Glomerular visceral epithelial cell (primary cell): ENCODE measurements at regions not wholly inside any gene's neighbourhood (a gene's known extent, or its start where the extent isn't known, plus 50 kb on each side); places are given as distances from the start of the nearest gene placed in this dataset.
A peak's percentile ranks its signal among the peaks of the same experiment; 100 is the strongest.

Source experiments
- DNase-seq: peaks from one replicate; pipeline ENCODE4 v3.0.0-alpha.2; 2016; ENCODE audit errors: extremely low spot score

DNA sequence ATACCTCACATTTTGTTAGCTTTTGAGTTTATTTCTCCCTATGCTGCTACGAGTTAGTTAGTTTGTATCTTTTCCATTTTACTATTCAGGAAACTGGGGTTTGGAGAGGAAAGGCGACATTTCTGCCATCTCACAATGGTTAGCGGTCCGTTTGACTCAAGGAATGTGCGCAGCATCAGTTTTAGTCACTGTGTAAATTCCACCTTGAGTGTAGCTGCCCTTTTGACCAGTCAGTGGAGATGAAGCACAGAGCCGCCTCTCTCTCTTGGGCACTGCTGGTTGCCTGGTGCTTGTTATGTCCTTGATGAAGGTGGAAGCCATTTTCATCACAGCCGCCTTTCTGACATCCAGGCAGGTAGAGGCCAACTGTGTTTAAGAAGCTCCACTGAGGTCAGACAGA lies 185.5 kb downstream of the SCP2D1 start:
- DNase-seq: peak; percentile 17

GRCh38 chr20:19000078-19000477 lies 186.5 kb downstream of the SCP2D1 start:
- no peak for DNase-seq

DNA sequence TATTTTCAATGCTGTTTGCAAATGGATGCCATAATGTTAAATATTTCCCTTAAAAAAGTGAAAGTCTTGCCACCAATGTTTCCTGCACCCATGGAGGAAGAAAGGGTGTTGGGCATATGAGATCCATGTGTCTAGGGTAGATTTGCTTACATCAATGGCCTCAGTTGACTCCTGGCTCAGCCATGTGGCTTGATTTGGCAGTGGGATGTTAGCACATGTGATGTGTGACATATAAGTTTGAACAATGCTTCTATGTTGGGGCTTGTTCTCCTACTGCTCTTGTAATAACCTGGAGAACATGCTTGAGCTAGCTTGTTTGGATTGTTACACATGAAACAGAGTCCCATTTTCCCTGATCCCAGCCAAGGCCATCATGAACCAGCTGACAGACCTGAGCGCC lies 187.6 kb downstream of the SCP2D1 start:
- DNase-seq: no peak

DNA sequence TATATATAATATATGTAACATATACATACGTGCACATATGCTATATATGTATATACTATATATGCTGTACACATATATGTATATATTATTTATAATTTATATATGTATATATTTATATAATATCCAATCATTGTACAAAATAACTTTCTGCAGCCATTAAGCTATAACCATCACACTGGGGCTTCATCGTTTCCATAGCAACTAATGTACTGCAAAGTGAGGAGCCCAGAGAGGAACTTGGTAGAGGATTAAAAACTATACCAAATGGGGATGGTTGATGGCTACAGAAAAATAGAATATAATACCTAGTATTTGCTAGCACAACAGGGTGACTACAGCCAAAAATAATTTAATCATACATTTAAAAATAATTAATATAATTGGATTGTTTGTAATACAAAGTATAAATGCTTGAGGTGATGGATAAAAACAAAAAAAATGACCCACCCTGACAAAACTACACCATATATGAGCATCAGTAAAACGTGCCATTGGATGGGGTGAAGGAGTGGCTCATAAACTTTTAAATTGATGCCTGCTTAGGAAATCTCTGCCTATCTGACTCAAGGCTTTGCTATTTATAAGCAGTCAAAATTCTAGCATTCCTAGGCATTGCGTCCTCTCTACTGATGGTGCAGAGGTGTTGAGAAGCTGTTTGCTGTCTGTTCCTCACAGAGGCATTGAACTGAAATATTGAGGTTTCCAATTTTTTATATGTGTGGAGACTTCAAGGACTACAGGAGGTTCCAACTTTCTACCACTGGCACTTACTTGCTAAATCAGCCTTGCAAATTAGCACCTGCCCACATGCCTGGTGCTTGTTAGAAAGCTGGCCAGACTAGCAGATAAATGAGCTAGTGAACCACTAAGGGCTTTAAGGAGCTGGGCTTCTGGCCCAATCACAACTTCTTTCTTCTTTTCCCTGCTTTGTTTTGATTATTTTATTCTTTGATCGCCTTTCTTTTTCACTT lies 190.1 kb downstream of the SCP2D1 start:
- no peak for DNase-seq

GRCh38 chr20:19004975-19005374 lies 191.4 kb downstream of the SCP2D1 start:
- DNase-seq: no peak

- no peak for DNase-seq
These were observed 194.9 kb downstream of the SCP2D1 start for GRCh38 chr20:19008497-19008896.

DNA sequence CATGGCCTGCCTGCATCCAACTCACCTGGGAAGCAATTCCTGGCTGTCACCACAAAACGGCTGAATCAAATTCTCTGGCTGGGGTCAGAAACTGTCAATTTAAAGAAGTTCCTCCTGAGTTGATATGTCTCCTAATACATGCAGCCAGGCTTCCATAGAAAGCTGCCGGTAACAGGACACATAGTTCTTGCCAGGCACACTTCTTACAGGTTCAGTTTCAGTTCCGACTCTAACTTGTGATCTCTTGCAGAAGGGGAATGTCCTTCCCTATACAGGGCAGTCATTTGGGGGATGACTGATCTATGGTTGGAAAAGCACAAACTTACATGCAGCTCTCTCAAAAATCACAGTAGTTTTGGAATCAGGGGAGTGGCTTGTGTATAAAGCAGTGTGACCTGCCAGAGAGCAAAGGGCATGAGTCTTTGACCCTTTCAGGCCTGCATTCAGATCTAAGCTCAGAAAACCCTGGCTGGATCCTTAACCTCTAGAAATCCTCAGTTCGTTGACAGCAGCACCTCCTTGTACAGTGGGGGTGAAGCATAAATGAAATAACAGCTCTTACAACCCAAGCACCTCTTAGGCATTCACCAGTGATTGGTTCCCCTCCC lies 195.6 kb downstream of the SCP2D1 start:
- no peak for DNase-seq

DNA sequence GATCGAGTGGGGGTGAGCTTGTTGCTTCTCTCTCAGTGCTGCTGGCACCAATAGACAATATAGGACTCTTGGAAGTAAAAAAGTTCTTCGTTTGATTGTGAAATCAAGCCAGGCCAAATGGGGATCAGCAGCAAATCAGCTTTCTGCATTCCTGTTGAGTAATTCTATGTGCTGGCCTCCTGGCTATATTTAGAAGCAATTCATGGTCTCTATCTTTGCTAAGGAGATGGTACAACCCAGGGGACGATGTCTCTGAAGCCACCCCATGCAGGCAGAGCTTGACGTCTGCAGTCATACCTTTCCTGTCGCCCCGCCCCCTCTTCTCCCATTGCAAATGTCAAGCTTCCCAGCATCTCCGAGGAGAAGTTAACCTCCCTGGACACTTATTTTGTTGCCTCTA lies 199.1 kb downstream of the SCP2D1 start:
- no peak for DNase-seq

GRCh38 chr20:19013907-19014306 lies 198.5 kb upstream of the SLC24A3 start:
- DNase-seq: no peak

DNA sequence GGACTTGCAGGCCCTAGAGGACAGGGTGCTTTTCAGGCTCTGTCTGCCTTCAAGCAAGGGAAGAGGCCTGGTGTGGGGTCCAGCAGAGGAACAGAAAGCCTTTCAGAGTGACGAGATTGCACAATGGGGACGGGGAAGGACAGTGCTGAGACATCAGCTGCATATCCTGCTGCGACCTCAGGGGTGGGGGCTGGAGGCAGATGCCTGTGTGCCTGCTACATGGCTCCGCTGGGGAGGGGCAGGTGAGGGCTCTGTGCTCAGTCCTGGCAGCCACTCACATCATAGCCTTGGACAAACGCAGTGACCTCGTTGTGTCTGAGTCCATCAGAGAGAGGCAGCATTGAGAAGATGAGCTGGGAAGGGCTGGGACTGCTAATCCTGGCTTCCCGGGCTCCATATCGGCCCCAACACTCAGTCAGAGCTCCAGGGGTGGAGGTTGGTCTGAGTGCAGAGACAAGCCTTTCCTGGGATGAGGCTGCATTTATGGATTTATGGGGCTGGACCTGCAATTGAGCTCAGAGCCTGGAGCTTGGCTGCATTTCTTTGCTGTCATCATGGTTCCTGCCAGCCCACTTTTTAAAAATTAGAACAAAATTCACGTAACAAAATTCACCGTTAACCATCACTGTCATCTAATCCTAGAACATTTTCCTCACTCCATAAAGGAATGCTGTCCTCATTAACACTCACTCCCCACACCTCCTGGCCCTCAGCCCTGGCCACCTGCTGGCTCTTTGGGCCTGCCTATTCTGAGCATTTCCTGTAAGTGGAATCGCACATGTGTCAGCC lies 196.9 kb upstream of the SLC24A3 start:
- DNase-seq: no peak

- DNase-seq: no peak
These were observed 196.3 kb upstream of the SLC24A3 start for GRCh38 chr20:19016140-19016497.

GRCh38 chr20:19017104-19017690 lies 195.2 kb upstream of the SLC24A3 start:
- DNase-seq: no peak

- no peak for DNase-seq
These were observed 193.6 kb upstream of the SLC24A3 start for GRCh38 chr20:19018881-19019280.

- no peak for DNase-seq
These were observed 192.6 kb upstream of the SLC24A3 start for GRCh38 chr20:19019734-19020364.

- no peak for DNase-seq
These were observed 190.9 kb upstream of the SLC24A3 start for GRCh38 chr20:19021406-19022117.

- DNase-seq: no peak
These were observed 190.3 kb upstream of the SLC24A3 start for GRCh38 chr20:19022118-19022575.

DNA sequence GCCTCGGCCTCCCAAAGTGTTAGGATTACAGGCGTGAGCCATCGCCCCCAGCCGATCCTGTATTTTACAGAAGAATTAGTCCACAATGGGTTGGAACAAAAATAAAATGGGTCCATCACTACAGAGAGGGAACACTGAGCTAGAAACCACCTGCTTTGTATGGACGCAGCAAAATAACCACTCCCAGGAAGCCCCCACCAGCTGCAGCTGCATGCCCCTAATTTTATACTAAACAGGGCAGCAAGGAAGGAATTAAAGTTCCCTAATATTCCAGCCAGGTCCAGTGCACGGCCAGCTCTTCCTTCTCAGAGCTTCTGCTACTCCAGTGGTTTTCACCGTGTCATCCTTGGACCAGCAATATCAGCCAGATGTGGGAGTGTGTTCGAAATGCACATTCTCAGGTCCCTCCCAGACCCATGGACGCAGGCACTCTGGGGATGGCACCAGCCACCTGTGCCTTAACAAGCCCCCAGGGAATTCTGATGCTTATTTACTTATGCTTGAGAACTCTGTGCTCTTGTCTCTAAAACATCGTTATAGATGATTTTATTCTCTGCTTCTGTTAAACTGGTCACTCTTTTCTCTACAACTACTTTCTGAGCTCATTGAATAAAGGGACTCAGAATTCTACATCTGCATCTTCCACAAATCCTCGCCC lies 189.5 kb upstream of the SLC24A3 start:
- no peak for DNase-seq

GRCh38 chr20:19024296-19025035 lies 188.0 kb upstream of the SLC24A3 start:
- no peak for DNase-seq

- DNase-seq: no peak
These were observed 186.9 kb upstream of the SLC24A3 start for GRCh38 chr20:19025430-19026120.
